Activated T-helper 2 cell treated with anti-CD3 and anti-CD28 coated beads, Interferon-gamma antibody, Interleukin-2, Interleukin-4, amounts not matched to agents 10 μg/mL and 5 μg/mL and 100 μg/mL, durations not matched to agents 14 hours and 24 hours and 36 hours (primary cell): ENCODE measurements at regions not wholly inside any gene's neighbourhood (a gene's known extent, or its start where the extent isn't known, plus 50 kb on each side); places are given as distances from the start of the nearest gene placed in this dataset.

Source experiments
- DNase-seq: peaks from one replicate; pipeline ENCODE4 v3.0.0; 2021; ENCODE audit warnings: low spot score
- H3K27ac Mint-ChIP-seq: one replicate; pipeline ENCODE4 v1.8.0; 2021; ENCODE audit warnings: mixed read lengths
- H3K27me3 Mint-ChIP-seq: one replicate; pipeline ENCODE4 v1.8.0; 2021; ENCODE audit warnings: low read depth, mixed read lengths
- H3K36me3 Mint-ChIP-seq: one replicate; pipeline ENCODE4 v1.8.0; 2021; ENCODE audit warnings: low read depth, mixed read lengths
- H3K4me1 Mint-ChIP-seq: one replicate; pipeline ENCODE4 v1.8.0; 2021; ENCODE audit warnings: low read depth, mixed read lengths
- H3K4me3 Mint-ChIP-seq: one replicate; pipeline ENCODE4 v1.8.0; 2021; ENCODE audit warnings: low read depth, mild to moderate bottlenecking, moderate library complexity, mixed read lengths
- H3K9me3 Mint-ChIP-seq: one replicate; pipeline ENCODE4 v1.8.0; 2021; ENCODE audit warnings: mixed read lengths
- intact Hi-C: fragments of 100-400 bp; cut with micrococcal nuclease; formaldehyde crosslinking; loops from one replicate; pipeline ENCODE4 v1.15.1; 2023

DNA sequence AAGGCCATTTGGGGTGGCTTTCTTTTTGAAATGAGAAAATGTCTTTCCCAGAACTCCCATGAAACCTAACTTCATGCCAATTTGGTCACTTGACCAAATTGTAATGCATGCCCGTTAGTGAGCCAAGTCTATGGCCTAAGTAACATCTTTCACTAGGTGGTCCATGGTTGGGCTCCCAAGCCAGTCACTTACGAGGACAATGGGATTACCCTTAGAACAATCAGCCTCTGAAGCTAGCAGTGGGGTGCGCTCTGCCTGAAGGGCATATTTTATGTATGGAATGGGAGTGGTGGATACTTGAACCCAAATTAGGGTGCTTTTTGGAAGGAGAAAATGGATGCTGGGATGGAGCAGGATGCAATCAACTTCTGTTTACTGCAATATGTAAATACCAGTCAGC lies 127.4 kb upstream of the GOLIM4 start:
- Mint-ChIP-seq H3K4me1 (no peaks in the 10 kb centered on the region), H3K27me3 (peaks cover 2% of the 10 kb centered on the region), H3K27ac (no peak overlapping the region), H3K4me3 (no peak overlapping the region), H3K9me3 (no peaks in the 10 kb centered on the region), H3K36me3 (no peaks in the 10 kb centered on the region)
- DNase-seq, result no peak
- intact Hi-C loops, result no loop called here

DNA sequence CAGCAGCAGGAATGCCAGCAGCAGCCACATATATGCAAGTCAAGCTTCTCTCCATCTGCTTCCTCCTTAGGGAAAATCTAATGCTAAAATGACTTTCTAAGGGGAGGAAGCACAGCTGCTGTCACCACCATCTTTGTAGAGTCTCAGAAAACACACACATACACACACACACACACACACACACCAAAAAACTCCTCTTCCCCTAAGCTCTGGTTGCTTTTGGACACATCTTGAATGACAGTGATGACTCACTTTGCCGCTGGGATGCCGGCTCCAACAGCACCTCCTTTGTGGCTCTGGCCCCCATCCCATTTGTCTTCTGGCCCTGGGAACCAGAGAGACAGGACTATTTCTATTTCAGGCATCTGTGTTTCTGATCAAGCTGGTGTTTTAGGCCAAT lies 124.8 kb upstream of the GOLIM4 start:
- peaks cover 4% of the 10 kb centered on the region for H3K27me3 Mint-ChIP-seq
- no peaks in the 10 kb centered on the region for H3K4me1 Mint-ChIP-seq
- no peaks in the 10 kb centered on the region for H3K9me3 Mint-ChIP-seq
- no peak overlapping the region for H3K27ac Mint-ChIP-seq
- no peaks in the 10 kb centered on the region for H3K36me3 Mint-ChIP-seq
- intact Hi-C loops, result no loop called here
- DNase-seq, result no peak
- H3K4me3 Mint-ChIP-seq, result no peak overlapping the region

DNA sequence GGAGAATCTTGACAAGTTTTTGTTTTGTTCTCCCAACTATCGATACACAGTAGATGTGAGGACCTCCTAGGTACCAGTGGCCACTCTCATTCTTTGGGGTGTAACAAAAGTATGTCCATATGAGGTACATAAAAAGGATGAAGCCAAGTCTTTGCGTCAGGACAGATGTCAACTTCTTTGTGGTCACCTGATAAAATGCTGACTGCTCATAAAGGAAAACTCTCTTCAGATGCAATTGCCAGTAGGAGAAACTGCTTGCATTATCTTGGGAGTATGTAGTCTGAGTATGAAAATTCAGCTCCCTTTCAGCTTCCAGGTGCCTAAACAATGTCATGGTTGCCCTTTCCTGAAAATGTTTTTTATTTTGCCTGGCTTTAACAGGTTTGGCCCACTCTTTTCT lies 123.8 kb upstream of the GOLIM4 start:
- H3K27ac Mint-ChIP-seq, result no peak overlapping the region
- H3K4me1 Mint-ChIP-seq, result no peaks in the 10 kb centered on the region
- DNase-seq, result no peak
- peaks cover 2% of the 10 kb centered on the region for H3K27me3 Mint-ChIP-seq
- H3K4me3 Mint-ChIP-seq, result no peak overlapping the region
- intact Hi-C loops, result no loop called here
- no peaks in the 10 kb centered on the region for H3K36me3 Mint-ChIP-seq
- H3K9me3 Mint-ChIP-seq, result no peaks in the 10 kb centered on the region

DNA sequence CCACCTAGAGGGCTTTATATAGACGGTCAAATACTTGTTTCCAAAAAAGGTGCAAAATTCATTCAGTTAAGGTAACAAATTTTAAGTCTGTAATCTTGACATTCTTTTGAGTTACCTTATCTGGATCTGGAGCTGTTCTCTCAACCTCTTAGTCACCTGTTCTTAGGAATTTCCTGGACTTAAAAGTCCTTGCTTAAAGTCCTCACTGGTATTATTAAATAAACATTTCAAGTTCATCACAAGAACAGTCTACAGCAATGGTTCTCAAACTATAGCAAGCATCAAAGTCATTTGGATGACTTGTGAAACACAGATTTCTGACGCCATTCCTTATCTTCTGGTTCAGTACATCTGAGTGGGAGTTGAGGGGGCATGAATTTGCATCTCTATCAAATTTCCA lies 122.9 kb upstream of the GOLIM4 start:
- peaks cover 2% of the 10 kb centered on the region for H3K27me3 Mint-ChIP-seq
- H3K27ac Mint-ChIP-seq, result no peak overlapping the region
- H3K36me3 Mint-ChIP-seq, result no peaks in the 10 kb centered on the region
- H3K4me3 Mint-ChIP-seq, result no peak overlapping the region
- intact Hi-C loops, result no loop called here
- H3K9me3 Mint-ChIP-seq, result no peaks in the 10 kb centered on the region
- DNase-seq, result no peak
- peaks cover 6% of the 10 kb centered on the region for H3K4me1 Mint-ChIP-seq

DNA sequence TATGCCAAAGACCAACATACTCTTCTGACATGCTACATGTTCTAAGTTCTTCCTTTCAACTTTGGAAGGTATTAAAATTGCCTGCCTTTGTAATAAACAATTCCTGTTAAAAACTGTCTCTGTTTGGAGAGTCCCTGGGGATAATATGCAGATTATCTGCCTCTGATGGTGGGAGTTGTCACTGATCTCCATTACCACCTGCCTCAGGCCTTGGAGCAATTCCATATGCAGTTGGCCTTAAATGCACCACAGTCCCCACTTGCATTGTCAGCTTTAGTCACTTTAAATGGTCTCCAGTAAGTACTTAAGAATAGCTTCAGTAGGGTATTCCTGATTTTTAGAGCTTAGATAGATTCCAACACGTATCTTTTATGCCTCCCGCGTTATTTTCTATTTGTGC lies 121.1 kb upstream of the GOLIM4 start:
- peaks cover 8% of the 10 kb centered on the region for H3K4me1 Mint-ChIP-seq
- H3K4me3 Mint-ChIP-seq, result no peak overlapping the region
- H3K9me3 Mint-ChIP-seq, result no peaks in the 10 kb centered on the region
- intact Hi-C loops, result no loop called here
- peaks cover 2% of the 10 kb centered on the region for H3K27me3 Mint-ChIP-seq
- no peak for DNase-seq
- no peaks in the 10 kb centered on the region for H3K36me3 Mint-ChIP-seq
- H3K27ac Mint-ChIP-seq, result no peak overlapping the region

DNA sequence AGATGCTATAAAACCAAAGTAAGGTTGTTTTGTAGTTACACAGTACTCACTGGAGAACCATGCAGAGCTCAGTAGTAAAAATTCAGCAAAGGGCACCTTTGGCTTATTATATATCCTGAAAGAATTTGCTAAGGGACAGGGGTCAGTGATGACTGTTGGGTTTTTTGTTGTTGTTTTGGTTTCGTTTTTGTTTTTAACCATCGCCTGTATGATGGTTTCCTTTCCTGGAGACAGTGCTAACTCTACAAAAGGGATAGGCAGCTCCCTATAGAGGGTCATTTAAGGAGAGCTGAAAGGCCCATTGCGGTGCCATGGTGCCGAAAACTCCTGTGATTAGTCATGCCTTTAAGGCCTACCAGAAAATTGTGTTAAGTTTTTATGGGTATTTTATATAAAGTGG lies 118.2 kb upstream of the GOLIM4 start:
- Mint-ChIP-seq H3K4me3 (no peak overlapping the region), H3K36me3 (no peaks in the 10 kb centered on the region), H3K9me3 (no peaks in the 10 kb centered on the region), H3K27me3 (peaks cover 2% of the 10 kb centered on the region), H3K4me1 (peaks cover 8% of the 10 kb centered on the region), H3K27ac (no peak overlapping the region)
- DNase-seq, result no peak
- intact Hi-C loops, result no loop called here

DNA sequence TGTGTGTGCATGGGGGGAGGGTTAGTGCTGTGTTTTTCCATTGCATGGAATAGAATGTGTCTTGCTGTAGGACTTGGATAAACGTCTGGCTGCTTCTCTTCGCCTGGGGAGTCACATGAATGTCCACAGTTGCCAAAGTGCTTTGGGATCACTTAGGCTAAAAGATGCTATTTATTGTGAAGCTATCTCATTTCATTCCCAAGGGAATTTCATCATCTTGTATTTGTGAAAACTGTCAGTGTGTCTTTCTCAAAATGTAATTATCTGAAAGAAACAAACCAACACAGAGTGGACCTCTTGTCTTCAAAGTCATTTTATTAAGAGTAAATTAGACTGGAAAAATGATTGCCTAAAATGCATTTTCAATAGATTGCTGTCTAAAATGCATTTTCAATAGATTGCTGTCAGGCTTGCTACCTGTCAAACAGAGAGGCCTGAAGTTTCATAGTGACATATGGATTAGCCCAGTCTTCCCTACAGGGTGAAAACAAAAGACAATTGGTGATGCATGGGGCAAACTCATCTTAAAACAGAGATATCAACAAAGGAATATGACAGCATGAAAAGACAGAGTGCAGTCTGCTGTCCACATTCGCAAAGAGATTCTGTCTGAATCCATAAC lies 117.1 kb upstream of the GOLIM4 start:
- H3K9me3 Mint-ChIP-seq, result no peaks in the 10 kb centered on the region

DNA sequence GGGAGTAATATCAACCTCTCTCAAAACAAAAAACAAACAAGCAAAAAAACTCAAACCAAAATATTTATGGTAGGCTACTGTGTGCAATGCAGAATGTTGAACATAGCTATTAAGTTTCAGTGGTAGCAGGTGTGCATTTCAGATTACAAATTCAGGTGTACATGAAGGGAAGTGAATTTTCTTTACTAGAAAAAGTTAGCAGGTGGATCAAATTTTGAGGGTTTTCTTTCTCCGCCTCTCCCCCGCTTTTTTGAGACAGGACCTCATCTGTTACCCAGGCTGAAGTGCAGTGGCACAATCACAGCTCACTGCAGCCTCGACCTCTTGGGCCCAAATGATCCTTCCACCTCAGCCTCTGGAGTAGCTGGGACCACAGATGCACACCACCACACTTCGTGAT lies 109.7 kb upstream of the GOLIM4 start:
- Mint-ChIP-seq H3K36me3 (no peaks in the 10 kb centered on the region), H3K27me3 (no peaks in the 10 kb centered on the region), H3K9me3 (no peaks in the 10 kb centered on the region), H3K27ac (no peak overlapping the region), H3K4me1 (no peaks in the 10 kb centered on the region), H3K4me3 (no peak overlapping the region)
- intact Hi-C loops, result no loop called here
- DNase-seq, result no peak

More for the DNA sequence above, 117.1 kb upstream of the GOLIM4 start:
- H3K27me3 Mint-ChIP-seq, result peaks cover 2% of the 10 kb centered on the region
- no peak for DNase-seq
- H3K4me1 Mint-ChIP-seq, result peaks cover 8% of the 10 kb centered on the region
- intact Hi-C loops, result no loop called here
- H3K27ac Mint-ChIP-seq, result no peak overlapping the region
- no peaks in the 10 kb centered on the region for H3K36me3 Mint-ChIP-seq
- H3K4me3 Mint-ChIP-seq, result no peak overlapping the region

DNA sequence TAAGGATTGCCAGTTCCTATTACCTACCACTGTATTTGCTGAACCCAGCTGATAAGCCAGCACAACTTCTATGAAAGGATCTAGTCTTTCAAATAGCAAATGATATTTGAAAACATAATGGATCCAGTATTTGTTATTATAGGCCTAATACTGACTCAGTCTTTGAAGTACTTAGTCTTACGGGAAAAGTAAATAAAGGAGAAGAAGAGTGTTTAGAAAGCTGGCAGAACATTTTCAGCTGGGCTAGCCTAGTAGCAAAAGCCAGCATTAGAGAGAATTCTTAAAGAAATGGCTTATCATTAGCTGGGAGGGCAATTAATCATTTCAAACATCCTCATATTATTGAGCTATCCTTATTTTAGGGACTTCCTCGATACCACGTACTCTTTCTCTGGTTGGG lies 101.4 kb upstream of the GOLIM4 start:
- Mint-ChIP-seq H3K4me1 (no peaks in the 10 kb centered on the region), H3K27me3 (no peaks in the 10 kb centered on the region), H3K27ac (no peak overlapping the region), H3K36me3 (no peaks in the 10 kb centered on the region), H3K4me3 (no peak overlapping the region), H3K9me3 (no peaks in the 10 kb centered on the region)
- intact Hi-C loops, result no loop called here
- DNase-seq, result no peak

DNA sequence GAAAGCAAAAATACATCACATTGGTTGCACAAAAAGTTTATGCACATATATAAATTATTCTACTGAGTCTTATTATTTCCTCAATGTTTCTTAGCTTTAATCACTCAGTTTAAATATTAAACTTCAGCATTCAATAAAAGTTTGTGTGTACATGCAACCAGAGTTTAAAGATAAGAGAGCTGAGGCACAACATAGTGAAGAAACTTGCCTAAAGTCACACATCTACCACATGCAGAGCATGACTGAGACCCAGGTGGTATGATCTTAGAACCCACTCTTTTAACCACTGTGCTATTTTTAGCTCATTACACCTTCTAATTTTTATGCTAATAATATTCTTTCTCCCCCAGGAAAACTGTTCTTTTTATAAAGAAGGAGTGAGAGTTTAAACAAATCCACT lies 96.1 kb upstream of the GOLIM4 start:
- Mint-ChIP-seq H3K4me1 (no peaks in the 10 kb centered on the region), H3K4me3 (no peak overlapping the region), H3K9me3 (no peaks in the 10 kb centered on the region), H3K27me3 (no peaks in the 10 kb centered on the region), H3K27ac (no peak overlapping the region), H3K36me3 (no peaks in the 10 kb centered on the region)
- no peak for DNase-seq
- intact Hi-C loops, result no loop called here

DNA sequence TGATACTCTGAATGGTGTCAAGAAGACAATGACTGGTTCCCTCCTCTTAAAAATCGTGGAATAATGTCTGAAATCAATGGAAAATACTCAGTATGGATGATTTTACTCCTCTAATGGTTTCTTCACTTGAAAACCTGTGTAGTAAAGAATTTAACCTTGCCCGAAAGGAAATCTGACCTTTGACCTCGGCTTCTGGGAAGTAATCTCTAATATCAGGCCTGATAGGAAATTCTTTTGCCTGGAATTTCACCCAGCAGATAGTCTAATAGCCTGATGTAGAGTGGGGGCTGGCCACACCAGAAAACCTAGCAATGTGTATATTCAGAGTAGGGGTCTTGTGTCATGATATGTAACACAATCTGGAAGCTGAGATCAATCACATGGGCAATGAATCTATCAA lies 91.5 kb upstream of the GOLIM4 start:
- Mint-ChIP-seq H3K4me1 (no peaks in the 10 kb centered on the region), H3K36me3 (no peaks in the 10 kb centered on the region), H3K27me3 (no peaks in the 10 kb centered on the region), H3K27ac (no peak overlapping the region), H3K4me3 (no peak overlapping the region), H3K9me3 (no peaks in the 10 kb centered on the region)
- DNase-seq, result no peak
- intact Hi-C loops, result no loop called here

DNA sequence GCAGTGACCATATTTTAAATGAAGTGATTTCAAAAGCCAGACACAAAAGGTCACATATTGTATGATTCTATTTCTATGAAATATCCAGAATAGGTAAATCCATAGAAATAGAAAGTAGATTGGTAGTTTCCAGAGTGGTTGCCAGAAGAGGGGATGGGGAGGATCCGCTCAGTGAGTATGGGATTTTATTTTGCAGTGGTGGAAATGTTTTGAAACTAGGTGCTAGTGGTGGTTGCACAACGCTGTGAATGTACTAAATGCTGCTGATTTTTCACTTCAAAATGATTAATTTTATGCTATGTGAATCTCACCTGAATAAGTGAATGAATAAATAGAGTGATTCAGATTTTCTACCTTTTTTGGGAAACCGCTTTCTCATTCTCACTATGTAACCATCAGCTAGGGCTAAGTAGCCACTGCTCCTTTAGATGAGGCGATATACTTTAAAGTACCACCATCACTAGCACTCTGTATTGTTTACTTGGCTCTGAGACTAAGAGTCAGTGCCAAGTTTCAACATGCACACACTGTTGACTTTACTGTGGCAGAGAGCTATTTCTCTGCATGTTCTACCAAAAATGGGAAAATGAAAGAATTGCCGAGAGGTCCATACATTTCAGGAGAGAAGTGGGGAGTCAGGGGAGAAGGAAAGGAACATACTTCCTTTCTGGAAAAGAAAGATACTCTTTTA lies 90.7 kb upstream of the GOLIM4 start:
- Mint-ChIP-seq H3K4me1 (no peaks in the 10 kb centered on the region), H3K4me3 (no peak overlapping the region), H3K36me3 (no peaks in the 10 kb centered on the region), H3K9me3 (no peaks in the 10 kb centered on the region), H3K27ac (no peak overlapping the region), H3K27me3 (no peaks in the 10 kb centered on the region)
- intact Hi-C loops, result no loop called here
- DNase-seq, result no peak

DNA sequence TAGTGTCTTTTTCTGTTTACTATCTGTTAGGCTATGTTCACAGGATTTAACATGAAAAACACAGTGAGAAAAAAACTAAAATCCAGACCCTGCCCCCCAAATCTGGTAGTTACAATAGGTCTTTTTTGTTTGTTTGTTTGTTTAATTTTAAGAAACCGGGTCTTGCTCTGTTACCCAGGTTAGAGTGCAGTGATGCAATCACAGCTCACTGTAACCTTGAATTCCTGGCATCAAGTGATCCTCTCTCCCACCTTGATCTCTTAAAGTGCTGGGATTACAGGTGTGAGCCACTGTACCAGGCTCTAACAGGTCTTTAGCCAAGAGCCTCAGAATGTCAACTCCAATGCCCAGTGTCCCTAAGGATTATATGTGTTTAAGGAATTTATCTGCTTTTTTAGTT lies 88.0 kb upstream of the GOLIM4 start:
- no peak overlapping the region for H3K27ac Mint-ChIP-seq
- H3K36me3 Mint-ChIP-seq, result no peaks in the 10 kb centered on the region
- H3K4me3 Mint-ChIP-seq, result no peak overlapping the region
- H3K27me3 Mint-ChIP-seq, result peaks cover 2% of the 10 kb centered on the region
- H3K9me3 Mint-ChIP-seq, result no peaks in the 10 kb centered on the region
- intact Hi-C loops, result no loop called here
- H3K4me1 Mint-ChIP-seq, result no peaks in the 10 kb centered on the region
- DNase-seq, result no peak
